Dendritic cell treated with granulocyte-macrophage colony-stimulating factor and Interleukin-4, amounts not matched to agents 40 ng/mL and 50 ng/mL, for 4 days (primary cell): ENCODE measurements at regions not wholly inside any gene's neighbourhood (a gene's known extent, or its start where the extent isn't known, plus 50 kb on each side); places are given as distances from the start of the nearest gene placed in this dataset.
"Not testable (repeated sequence)": the region's sequence is repeated elsewhere in the genome, so short reads cannot be mapped to it uniquely, and the experiment has no call there.

Experiments used
- H3K27ac Mint-ChIP-seq: one replicate; pipeline ENCODE4 v1.8.0; 2022; ENCODE audit warnings: mild to moderate bottlenecking, mixed read lengths
- H3K27me3 Mint-ChIP-seq: one replicate; pipeline ENCODE4 v1.8.0; 2022; ENCODE audit warnings: mild to moderate bottlenecking, mixed read lengths
- H3K36me3 Mint-ChIP-seq: one replicate; pipeline ENCODE4 v1.8.0; 2022; ENCODE audit warnings: low read depth, mixed read lengths
- H3K4me1 Mint-ChIP-seq: one replicate; pipeline ENCODE4 v1.8.0; 2022; ENCODE audit warnings: low read depth, mixed read lengths
- H3K4me3 Mint-ChIP-seq: one replicate; pipeline ENCODE4 v1.8.0; 2022; ENCODE audit warnings: mild to moderate bottlenecking, moderate library complexity, mixed read lengths
- H3K9me3 Mint-ChIP-seq: one replicate; pipeline ENCODE4 v1.8.0; 2022; ENCODE audit warnings: mixed read lengths
- intact Hi-C: fragments of 100-400 bp; cut with micrococcal nuclease; formaldehyde crosslinking; loops from one replicate; pipeline ENCODE4 v1.15.0; 2022

DNA sequence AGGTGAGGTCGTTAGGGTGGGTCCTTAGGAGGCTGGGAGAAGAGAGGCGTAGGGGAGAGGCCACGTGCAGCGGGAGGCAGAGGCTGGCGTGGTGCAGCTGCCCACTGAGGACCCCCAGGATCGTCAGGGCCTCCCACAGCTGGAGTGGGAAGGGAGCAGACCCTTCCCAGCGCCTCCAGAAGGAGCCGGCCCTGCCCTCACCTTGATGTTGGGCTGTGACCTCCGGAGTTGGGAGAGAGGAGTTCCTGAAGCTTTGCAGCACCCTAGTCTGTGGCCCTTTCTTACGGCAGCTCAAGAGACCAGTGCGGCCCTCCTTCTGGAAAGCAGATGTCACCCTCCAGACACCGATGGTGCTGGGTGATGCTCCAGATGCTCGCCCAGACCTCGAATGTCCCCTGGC lies 156.5 kb upstream of the ZNF469 start:
- intact Hi-C loops, H3K4me1 Mint-ChIP-seq, H3K4me3 Mint-ChIP-seq, H3K36me3 Mint-ChIP-seq, H3K27ac Mint-ChIP-seq: not testable (repeated sequence)
- Mint-ChIP-seq H3K9me3 (peaks cover 15% of the 10 kb centered on the region), H3K27me3 (peaks cover 55% of the 10 kb centered on the region)

GRCh38 chr16:88227026-88227721 lies 155.6 kb upstream of the ZNF469 start:
- intact Hi-C loops, H3K27ac Mint-ChIP-seq, H3K4me1 Mint-ChIP-seq, H3K4me3 Mint-ChIP-seq, H3K36me3 Mint-ChIP-seq: not testable (repeated sequence)
- Mint-ChIP-seq H3K9me3 (peaks cover 15% of the 10 kb centered on the region), H3K27me3 (peaks cover 55% of the 10 kb centered on the region)

GRCh38 chr16:88227722-88228482 lies 154.9 kb upstream of the ZNF469 start:
- H3K36me3 Mint-ChIP-seq, H3K4me1 Mint-ChIP-seq, intact Hi-C loops, H3K27ac Mint-ChIP-seq, H3K4me3 Mint-ChIP-seq: not testable (repeated sequence)
- Mint-ChIP-seq H3K9me3 (peaks cover 14% of the 10 kb centered on the region), H3K27me3 (peaks cover 59% of the 10 kb centered on the region)

GRCh38 chr16:88228751-88229150 lies 154.0 kb upstream of the ZNF469 start:
- peaks cover 63% of the 10 kb centered on the region for H3K27me3 Mint-ChIP-seq
- H3K4me1 Mint-ChIP-seq, H3K9me3 Mint-ChIP-seq, H3K27ac Mint-ChIP-seq, H3K36me3 Mint-ChIP-seq, H3K4me3 Mint-ChIP-seq, intact Hi-C loops: not testable (repeated sequence)

DNA sequence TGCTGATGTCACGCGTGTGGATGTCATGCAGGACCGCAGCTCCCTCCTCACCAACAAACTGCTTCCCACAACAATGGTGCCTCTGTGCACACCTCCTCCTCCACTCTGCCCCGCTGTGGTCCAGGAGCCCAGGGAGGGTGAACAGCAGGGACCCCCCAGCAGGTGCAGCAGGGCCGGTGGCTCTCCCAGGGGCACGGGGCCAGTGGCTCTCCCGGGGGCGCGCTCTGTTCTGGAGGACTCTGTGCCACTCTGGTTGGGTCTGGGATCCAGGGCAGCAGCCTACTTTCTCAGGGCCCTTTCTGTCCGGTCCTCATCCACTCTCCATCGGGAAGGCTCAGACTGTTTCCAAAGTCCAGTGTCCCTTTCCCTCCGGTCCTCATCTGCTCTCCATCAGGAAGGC lies 153.0 kb upstream of the ZNF469 start:
- H3K36me3 Mint-ChIP-seq, intact Hi-C loops, H3K27ac Mint-ChIP-seq, H3K4me1 Mint-ChIP-seq, H3K9me3 Mint-ChIP-seq, H3K4me3 Mint-ChIP-seq: not testable (repeated sequence)
- peaks cover 63% of the 10 kb centered on the region for H3K27me3 Mint-ChIP-seq

GRCh38 chr16:88230276-88230966 lies 152.3 kb upstream of the ZNF469 start:
- intact Hi-C loops, H3K9me3 Mint-ChIP-seq, H3K4me3 Mint-ChIP-seq, H3K4me1 Mint-ChIP-seq, H3K36me3 Mint-ChIP-seq, H3K27ac Mint-ChIP-seq: not testable (repeated sequence)
- H3K27me3 Mint-ChIP-seq = peaks cover 62% of the 10 kb centered on the region

GRCh38 chr16:88230967-88231615 lies 151.7 kb upstream of the ZNF469 start:
- H3K4me1 Mint-ChIP-seq, H3K27ac Mint-ChIP-seq, intact Hi-C loops, H3K9me3 Mint-ChIP-seq, H3K36me3 Mint-ChIP-seq, H3K4me3 Mint-ChIP-seq: not testable (repeated sequence)
- peaks cover 64% of the 10 kb centered on the region for H3K27me3 Mint-ChIP-seq

- H3K27me3 Mint-ChIP-seq = peaks cover 63% of the 10 kb centered on the region
- H3K4me1 Mint-ChIP-seq, H3K27ac Mint-ChIP-seq, H3K9me3 Mint-ChIP-seq, H3K36me3 Mint-ChIP-seq, H3K4me3 Mint-ChIP-seq, intact Hi-C loops: not testable (repeated sequence)
Observed at GRCh38 chr16:88231839-88232238, 150.9 kb upstream of the ZNF469 start.

- H3K4me3 Mint-ChIP-seq, H3K9me3 Mint-ChIP-seq, H3K27ac Mint-ChIP-seq, H3K36me3 Mint-ChIP-seq, H3K4me1 Mint-ChIP-seq, intact Hi-C loops: not testable (repeated sequence)
- H3K27me3 Mint-ChIP-seq = peaks cover 58% of the 10 kb centered on the region
Observed at GRCh38 chr16:88232401-88233258, 150.1 kb upstream of the ZNF469 start.

DNA sequence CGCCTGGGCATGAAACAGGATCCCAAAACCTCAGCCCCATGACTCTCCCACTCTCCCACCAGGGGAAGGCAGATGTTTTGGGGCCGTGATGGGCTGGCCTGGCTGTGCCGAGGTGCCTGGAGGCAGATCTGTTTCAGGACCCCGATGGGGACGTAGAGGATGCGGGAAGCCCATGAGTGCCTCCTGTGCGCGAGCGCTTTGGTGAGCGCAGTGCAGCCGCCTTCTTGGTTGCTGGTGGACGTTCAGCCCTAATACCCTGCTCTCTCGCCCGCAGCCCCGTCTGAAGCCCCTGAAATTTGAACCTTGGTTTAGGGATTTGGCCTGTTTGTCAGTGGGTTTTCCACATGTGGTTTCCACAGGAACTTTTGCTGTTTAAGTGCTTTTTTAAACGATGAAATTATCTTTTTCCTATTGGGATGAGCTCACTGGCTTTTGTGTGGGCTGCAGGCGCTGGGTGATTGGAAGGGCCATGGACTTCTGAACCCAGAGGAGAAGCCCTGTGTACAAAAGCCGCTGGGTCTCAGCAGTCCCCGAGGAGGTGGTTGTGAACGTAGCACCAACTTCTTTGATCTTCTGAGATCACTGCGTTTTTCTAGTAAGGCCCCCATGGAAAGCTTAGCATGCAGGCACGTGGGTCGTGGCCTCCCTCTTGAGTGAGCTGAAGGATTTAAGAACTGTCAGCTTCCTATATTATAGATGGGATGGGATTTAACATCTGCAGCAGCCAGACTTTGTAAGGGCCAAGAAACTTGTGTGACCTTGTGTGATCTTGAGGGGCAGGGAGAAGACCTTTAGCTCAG lies 148.9 kb upstream of the ZNF469 start:
- H3K27ac Mint-ChIP-seq, H3K36me3 Mint-ChIP-seq, H3K4me3 Mint-ChIP-seq, H3K9me3 Mint-ChIP-seq, intact Hi-C loops: not testable (repeated sequence)
- Mint-ChIP-seq H3K27me3 (peaks cover 58% of the 10 kb centered on the region), H3K4me1 (peaks cover 13% of the 10 kb centered on the region)

GRCh38 chr16:88234421-88235271 lies 148.1 kb upstream of the ZNF469 start:
- H3K27ac Mint-ChIP-seq, H3K36me3 Mint-ChIP-seq, H3K4me3 Mint-ChIP-seq, H3K9me3 Mint-ChIP-seq, intact Hi-C loops: not testable (repeated sequence)
- Mint-ChIP-seq H3K27me3 (peaks cover 54% of the 10 kb centered on the region), H3K4me1 (peaks cover 13% of the 10 kb centered on the region)

GRCh38 chr16:88235691-88236090 lies 147.1 kb upstream of the ZNF469 start:
- H3K27me3 Mint-ChIP-seq = peaks cover 55% of the 10 kb centered on the region
- H3K36me3 Mint-ChIP-seq, H3K9me3 Mint-ChIP-seq, H3K4me3 Mint-ChIP-seq, H3K27ac Mint-ChIP-seq, intact Hi-C loops: not testable (repeated sequence)
- peaks cover 20% of the 10 kb centered on the region for H3K4me1 Mint-ChIP-seq
